ENCODE measurements at regions not wholly inside any gene's neighbourhood (a gene's known extent, or its start where the extent isn't known, plus 50 kb on each side); places are given as distances from the start of the nearest gene placed in this dataset.

DNA sequence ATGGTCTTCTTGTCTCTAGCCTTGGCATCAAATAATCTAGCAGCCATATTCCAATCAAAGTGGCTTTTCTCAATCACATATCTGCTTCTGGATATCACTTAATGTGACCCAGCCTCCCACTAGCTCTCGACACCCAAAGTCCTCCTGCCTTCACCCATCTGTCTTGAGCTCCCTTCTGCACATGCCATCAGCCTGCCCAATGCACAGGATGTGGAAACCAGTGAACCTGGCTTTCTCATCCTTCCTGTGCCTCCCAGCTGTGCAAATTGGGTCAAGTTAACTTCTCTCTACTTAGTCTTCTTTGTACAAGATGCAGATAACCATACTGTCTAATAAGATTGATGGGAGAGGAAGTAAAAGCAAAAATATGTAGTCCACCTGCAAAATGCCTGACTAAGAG is 257.9 kb upstream of the PITRM1 start:
- Histone ChIP-seq H3K27ac (no peak overlapping the region), H3K4me3 (no peak overlapping the region), H3K4me1 (no peaks in the 10 kb centered on the region), H3K27me3 (no peaks in the 10 kb centered on the region), H3K36me3 (ENCODE audit: low read depth, missing control alignments) (no peaks in the 10 kb centered on the region), H3K9me3 (no peaks in the 10 kb centered on the region)
- no peak for DNase-seq
- no peak for TF ChIP-seq POLR2A (IDR thresholded peaks at IDR 0.05)
- TF ChIP-seq, protein P1, sequence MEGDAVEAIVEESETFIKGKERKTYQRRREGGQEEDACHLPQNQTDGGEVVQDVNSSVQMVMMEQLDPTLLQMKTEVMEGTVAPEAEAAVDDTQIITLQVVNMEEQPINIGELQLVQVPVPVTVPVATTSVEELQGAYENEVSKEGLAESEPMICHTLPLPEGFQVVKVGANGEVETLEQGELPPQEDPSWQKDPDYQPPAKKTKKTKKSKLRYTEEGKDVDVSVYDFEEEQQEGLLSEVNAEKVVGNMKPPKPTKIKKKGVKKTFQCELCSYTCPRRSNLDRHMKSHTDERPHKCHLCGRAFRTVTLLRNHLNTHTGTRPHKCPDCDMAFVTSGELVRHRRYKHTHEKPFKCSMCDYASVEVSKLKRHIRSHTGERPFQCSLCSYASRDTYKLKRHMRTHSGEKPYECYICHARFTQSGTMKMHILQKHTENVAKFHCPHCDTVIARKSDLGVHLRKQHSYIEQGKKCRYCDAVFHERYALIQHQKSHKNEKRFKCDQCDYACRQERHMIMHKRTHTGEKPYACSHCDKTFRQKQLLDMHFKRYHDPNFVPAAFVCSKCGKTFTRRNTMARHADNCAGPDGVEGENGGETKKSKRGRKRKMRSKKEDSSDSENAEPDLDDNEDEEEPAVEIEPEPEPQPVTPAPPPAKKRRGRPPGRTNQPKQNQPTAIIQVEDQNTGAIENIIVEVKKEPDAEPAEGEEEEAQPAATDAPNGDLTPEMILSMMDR (IDR thresholded peaks at IDR 0.05): no peak
- WGBS, 2 donors: 96 to 100% methylated on average over 1 of the region's 1 CpG
- intact Hi-C loops (cut with DNase I; ENCODE audit: low total_unique reads): no loop called here

DNA sequence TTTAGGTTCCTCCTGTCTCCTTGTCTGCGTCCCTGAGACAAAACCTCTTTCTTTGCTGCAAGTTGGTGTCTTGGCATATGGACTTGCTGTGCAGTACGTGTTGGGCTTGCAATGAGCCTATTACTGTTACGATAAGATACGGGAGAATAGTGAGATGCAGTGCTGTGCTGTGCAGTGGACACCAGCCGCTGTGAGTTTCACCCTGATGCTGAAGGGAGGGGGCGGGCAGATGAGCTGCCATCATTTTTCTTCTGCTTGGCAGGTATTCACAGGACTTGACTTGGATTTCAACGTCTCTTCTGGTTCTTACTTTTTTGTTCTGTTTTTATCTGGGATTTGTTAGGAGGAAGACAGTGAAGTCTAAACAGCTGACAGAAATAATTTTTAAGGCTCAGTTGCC is 257.1 kb upstream of the PITRM1 start:
- H3K4me1 ChIP-seq: no peaks in the 10 kb centered on the region
- no peaks in the 10 kb centered on the region for H3K36me3 ChIP-seq (ENCODE audit: low read depth, missing control alignments)
- intact Hi-C loops (cut with DNase I; ENCODE audit: low total_unique reads): no loop called here
- no peaks in the 10 kb centered on the region for H3K27me3 ChIP-seq
- H3K4me3 ChIP-seq: no peak overlapping the region
- H3K9me3 ChIP-seq: no peaks in the 10 kb centered on the region
- WGBS, 2 donors: 50 to 51% methylated on average over 7 of the region's 7 CpGs
- DNase-seq: no peak
- no peak overlapping the region for H3K27ac ChIP-seq
- TF ChIP-seq POLR2A (IDR thresholded peaks at IDR 0.05): no peak

DNA sequence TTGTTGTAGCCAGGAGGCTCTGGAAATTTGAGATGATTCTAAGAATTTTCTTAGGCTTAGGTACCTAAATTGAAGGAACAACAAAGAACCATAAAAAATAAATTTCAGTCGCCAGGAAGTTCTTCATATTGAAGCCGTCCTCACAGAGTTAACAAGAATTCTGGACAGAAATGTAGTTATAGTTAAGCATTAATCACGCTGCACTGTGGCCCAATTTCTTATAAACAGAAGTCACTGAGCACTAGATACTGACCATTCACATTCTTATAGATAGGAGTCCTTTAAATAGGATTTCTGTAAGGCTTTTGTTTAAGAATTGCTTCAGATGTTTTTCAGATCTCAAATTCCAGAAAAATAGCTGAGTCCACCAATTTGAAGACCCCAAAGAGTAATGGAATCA is 256.2 kb upstream of the PITRM1 start:
- H3K36me3 ChIP-seq (ENCODE audit: low read depth, missing control alignments): no peaks in the 10 kb centered on the region
- H3K4me1 ChIP-seq: no peaks in the 10 kb centered on the region
- H3K27ac ChIP-seq: no peak overlapping the region
- H3K9me3 ChIP-seq: no peaks in the 10 kb centered on the region
- H3K4me3 ChIP-seq: no peak overlapping the region
- TF ChIP-seq, protein P1 (IDR thresholded peaks at IDR 0.05): no peak
- TF ChIP-seq POLR2A (IDR thresholded peaks at IDR 0.05): no peak
- DNase-seq: no peak
- no peaks in the 10 kb centered on the region for H3K27me3 ChIP-seq
- intact Hi-C loops (cut with DNase I; ENCODE audit: low total_unique reads): no loop called here
- 95 to 97% methylated on average over 3 of the region's 3 CpGs for WGBS, 2 donors

DNA sequence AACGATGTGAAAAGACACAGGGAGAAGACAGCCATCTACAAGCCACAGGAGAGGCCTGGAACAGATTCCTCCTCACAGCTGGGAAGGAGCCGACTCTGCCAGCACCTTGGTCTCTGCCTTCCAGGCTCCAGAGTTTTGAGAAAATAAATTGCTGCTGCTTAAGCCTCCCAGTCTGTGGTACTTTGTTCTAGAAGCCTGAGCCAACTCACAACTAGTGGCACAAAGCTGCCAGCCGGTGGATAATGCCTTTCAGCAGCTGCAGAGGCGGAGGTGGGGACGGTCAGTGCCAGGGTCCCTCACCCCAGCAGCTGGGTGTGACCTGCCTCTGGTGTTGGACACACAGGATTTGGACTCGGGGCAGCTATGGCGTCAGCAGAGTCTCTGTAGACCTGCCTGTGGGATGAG is 255.4 kb upstream of the PITRM1 start:
- 65 to 86% methylated on average over 6 to 7 of the region's 7 CpGs for WGBS, 2 donors
- Histone ChIP-seq H3K9me3 (no peaks in the 10 kb centered on the region), H3K27ac (no peak overlapping the region), H3K4me1 (no peaks in the 10 kb centered on the region), H3K36me3 (ENCODE audit: low read depth, missing control alignments) (no peaks in the 10 kb centered on the region), H3K27me3 (no peaks in the 10 kb centered on the region), H3K4me3 (no peak overlapping the region)
- no peak for TF ChIP-seq POLR2A (IDR thresholded peaks at IDR 0.05)
- TF ChIP-seq, protein P1 (IDR thresholded peaks at IDR 0.05): no peak
- intact Hi-C loops (cut with DNase I; ENCODE audit: low total_unique reads): no loop called here
- no peak for DNase-seq

DNA sequence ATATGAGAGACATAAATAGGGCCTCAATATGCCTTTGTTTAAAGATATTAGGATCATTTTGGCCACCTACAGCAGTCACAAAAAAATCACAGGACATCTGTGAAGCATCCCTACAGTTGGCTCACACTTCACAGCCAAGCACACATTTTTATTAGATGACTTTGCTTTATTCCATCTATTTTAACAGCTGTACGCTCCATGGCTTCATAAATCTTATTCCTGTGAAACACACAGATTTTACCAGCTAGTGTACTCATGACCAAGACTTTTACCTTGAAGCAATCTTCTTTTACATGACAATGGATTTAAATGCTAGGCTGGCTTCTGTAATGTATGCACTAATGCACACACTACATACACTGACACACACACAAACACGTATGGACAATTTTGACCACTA is 254.8 kb upstream of the PITRM1 start:
- 85 to 94% methylated on average over 2 of the region's 2 CpGs for whole genome bisulfite sequencing, 2 donors
- DNase-seq: no peak
- intact Hi-C loops (cut with DNase I; ENCODE audit: low total_unique reads): no loop called here
- H3K4me3 ChIP-seq: no peak overlapping the region
- no peak for TF ChIP-seq POLR2A (IDR thresholded peaks at IDR 0.05)
- TF ChIP-seq, protein P1 (IDR thresholded peaks at IDR 0.05): no peak
- H3K9me3 ChIP-seq: no peaks in the 10 kb centered on the region
- H3K4me1 ChIP-seq: no peaks in the 10 kb centered on the region
- no peak overlapping the region for H3K27ac ChIP-seq
- no peaks in the 10 kb centered on the region for H3K27me3 ChIP-seq
- no peaks in the 10 kb centered on the region for H3K36me3 ChIP-seq (ENCODE audit: low read depth, missing control alignments)
